ENCODE measurements at regions not wholly inside any gene's neighbourhood (a gene's known extent, or its start where the extent isn't known, plus 50 kb on each side); places are given as distances from the start of the nearest gene placed in this dataset.

GRCh38 chr16:64590513-64590912, 531.4 kb downstream of the CDH11 start:
- H3T11ph ChIP-seq (ENCODE audit: low read length) = no peak overlapping the region
- no peaks in the 10 kb centered on the region for H3K27me3 Mint-ChIP-seq (ENCODE audit: low read depth)
- no peak overlapping the region for H4K91ac ChIP-seq (ENCODE audit: insufficient read length, low read depth, low read length)
- H3K4me3 Mint-ChIP-seq = no peak overlapping the region
- H2AK5ac ChIP-seq (ENCODE audit: insufficient read length, low read length) = no peak overlapping the region
- H3K14ac ChIP-seq (ENCODE audit: insufficient read depth, low read length) = no peak overlapping the region
- no peak overlapping the region for H2BK5ac ChIP-seq (ENCODE audit: insufficient read length, low read length)
- no peak overlapping the region for H3K27ac Mint-ChIP-seq
- H2AFZ ChIP-seq (ENCODE audit: low read length) = no peak overlapping the region
- no peak for TF ChIP-seq CTCF (conservative IDR thresholded peaks at IDR 0.05)
- H3K9me3 Mint-ChIP-seq = peaks cover 6 to 7% of the 10 kb centered on the region in 2 experiments; a peak in 4 of 5 replicates
- no peak overlapping the region for H3K18ac ChIP-seq (ENCODE audit: insufficient read length, low read depth, low read length)
- no peaks in the 10 kb centered on the region for H3K79me1 ChIP-seq (ENCODE audit: insufficient read depth, low read depth, low read length, poor library complexity, severe bottlenecking)
- H3K79me2 ChIP-seq (ENCODE audit: insufficient read depth, low read length) = no peaks in the 10 kb centered on the region
- no peaks in the 10 kb centered on the region for H4K20me1 ChIP-seq (ENCODE audit: control insufficient read depth, insufficient read depth, insufficient read length)
- no peak overlapping the region for H4K8ac ChIP-seq (replicated peaks; ENCODE audit: insufficient read length, low read depth, low read length)
- H3K9ac ChIP-seq (ENCODE audit: extremely low read depth, insufficient read length, low read length) = no peak overlapping the region
- no peak overlapping the region for H2BK12ac ChIP-seq (ENCODE audit: insufficient read length, low read depth, low read length)
- H2BK15ac ChIP-seq (ENCODE audit: low read depth, low read length) = no peak overlapping the region
- no peak for DNase-seq
- H3K27ac ChIP-seq (ENCODE audit: insufficient read length, low read depth, low read length) = no peak overlapping the region
- peaks cover 3 to 4% of the 10 kb centered on the region in 2 experiments; a peak in 2 of 4 replicates for H3K4me1 Mint-ChIP-seq
- no peaks in the 10 kb centered on the region for H3K27me3 ChIP-seq (ENCODE audit: insufficient read depth, low read length)
- H2BK120ac ChIP-seq (ENCODE audit: low read depth, low read length, poor library complexity, severe bottlenecking) = no peak overlapping the region
- H3K9me3 ChIP-seq (ENCODE audit: control insufficient read depth, low read depth, low read length) = no peaks in the 10 kb centered on the region
- H2BK20ac ChIP-seq (ENCODE audit: low read depth, low read length, poor library complexity, severe bottlenecking) = no peak overlapping the region
- no peaks in the 10 kb centered on the region for H3K4me1 ChIP-seq (ENCODE audit: insufficient read depth, low read length)
- H3K23ac ChIP-seq (ENCODE audit: insufficient read length, low read depth, low read length) = no peak overlapping the region
- no peak overlapping the region for H3K4me2 ChIP-seq (ENCODE audit: insufficient read depth, insufficient read length, low read length)
- H3K4ac ChIP-seq (ENCODE audit: low read depth, low read length) = no peak overlapping the region
- peaks cover 0 to 5% (median 0%) of the 10 kb centered on the region in 3 experiments; a peak in 1 of 7 replicates for H3K36me3 Mint-ChIP-seq (ENCODE audit: insufficient read depth in 1 of 3, low read depth in 3 of 3)
- H3K56ac ChIP-seq (ENCODE audit: insufficient read length, low read depth, low read length) = no peak overlapping the region
- H4K5ac ChIP-seq (ENCODE audit: insufficient read length, low read depth, low read length) = no peak overlapping the region
- H3K23me2 ChIP-seq (ENCODE audit: insufficient read length, low read depth, low read length, poor library complexity, severe bottlenecking) = no peaks in the 10 kb centered on the region

Data from H9 (cell line).